ENCODE measurements at regions not wholly inside any gene's neighbourhood (a gene's known extent, or its start where the extent isn't known, plus 50 kb on each side); places are given as distances from the start of the nearest gene placed in this dataset.

DNA sequence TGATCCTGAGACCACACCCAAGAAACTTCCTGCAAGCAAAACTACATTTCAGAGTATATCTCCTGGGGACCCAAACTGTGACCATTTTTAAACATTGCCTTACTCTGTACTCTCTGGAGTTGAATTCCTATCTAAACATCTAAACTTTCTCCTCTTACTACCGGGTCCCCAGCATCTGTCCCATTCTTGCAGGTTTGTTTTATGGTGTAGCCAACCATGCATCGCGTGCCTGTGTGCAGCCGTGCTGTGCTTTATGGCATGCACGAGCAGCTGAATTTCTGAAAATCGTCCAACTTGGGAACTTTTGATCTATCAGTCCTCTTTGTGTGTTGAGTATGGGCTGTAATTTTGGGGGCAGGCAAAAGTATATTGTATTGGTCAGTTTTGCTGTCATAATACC lies 423.8 kb upstream of the DPP6 start:
- H3K4me3 ChIP-seq (ENCODE audit: low read depth, low read length): no peak overlapping the region
- TF ChIP-seq, protein P1, sequence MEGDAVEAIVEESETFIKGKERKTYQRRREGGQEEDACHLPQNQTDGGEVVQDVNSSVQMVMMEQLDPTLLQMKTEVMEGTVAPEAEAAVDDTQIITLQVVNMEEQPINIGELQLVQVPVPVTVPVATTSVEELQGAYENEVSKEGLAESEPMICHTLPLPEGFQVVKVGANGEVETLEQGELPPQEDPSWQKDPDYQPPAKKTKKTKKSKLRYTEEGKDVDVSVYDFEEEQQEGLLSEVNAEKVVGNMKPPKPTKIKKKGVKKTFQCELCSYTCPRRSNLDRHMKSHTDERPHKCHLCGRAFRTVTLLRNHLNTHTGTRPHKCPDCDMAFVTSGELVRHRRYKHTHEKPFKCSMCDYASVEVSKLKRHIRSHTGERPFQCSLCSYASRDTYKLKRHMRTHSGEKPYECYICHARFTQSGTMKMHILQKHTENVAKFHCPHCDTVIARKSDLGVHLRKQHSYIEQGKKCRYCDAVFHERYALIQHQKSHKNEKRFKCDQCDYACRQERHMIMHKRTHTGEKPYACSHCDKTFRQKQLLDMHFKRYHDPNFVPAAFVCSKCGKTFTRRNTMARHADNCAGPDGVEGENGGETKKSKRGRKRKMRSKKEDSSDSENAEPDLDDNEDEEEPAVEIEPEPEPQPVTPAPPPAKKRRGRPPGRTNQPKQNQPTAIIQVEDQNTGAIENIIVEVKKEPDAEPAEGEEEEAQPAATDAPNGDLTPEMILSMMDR (IDR thresholded peaks at IDR 0.05; ENCODE audit: insufficient read depth, low read depth, low read length, missing control alignments): no peak
- DNase-seq (ENCODE audit: low read depth): no peak

DNA sequence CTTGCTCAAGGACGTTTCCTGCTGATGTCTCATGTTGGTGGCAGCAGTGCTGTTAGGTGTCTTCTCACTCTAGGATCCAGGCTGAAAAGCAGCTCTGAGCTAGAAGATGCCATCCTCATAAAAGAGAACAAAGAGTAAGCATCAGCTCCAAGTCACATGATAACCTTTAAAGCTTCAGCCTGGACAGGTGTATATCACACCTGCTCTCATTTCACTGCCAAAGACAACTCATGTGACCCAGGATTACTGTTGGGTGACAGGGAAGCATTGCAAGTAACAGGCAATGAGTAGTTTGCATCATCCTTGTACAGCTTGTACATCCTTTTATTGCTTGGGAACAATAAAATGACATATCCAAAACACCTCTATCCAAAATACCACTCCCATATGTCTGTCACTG lies 423.4 kb upstream of the DPP6 start:
- no peak for DNase-seq (ENCODE audit: low read depth)
- TF ChIP-seq, protein P1 (IDR thresholded peaks at IDR 0.05; ENCODE audit: insufficient read depth, low read depth, low read length, missing control alignments): no peak
- H3K4me3 ChIP-seq (ENCODE audit: low read depth, low read length): no peak overlapping the region

DNA sequence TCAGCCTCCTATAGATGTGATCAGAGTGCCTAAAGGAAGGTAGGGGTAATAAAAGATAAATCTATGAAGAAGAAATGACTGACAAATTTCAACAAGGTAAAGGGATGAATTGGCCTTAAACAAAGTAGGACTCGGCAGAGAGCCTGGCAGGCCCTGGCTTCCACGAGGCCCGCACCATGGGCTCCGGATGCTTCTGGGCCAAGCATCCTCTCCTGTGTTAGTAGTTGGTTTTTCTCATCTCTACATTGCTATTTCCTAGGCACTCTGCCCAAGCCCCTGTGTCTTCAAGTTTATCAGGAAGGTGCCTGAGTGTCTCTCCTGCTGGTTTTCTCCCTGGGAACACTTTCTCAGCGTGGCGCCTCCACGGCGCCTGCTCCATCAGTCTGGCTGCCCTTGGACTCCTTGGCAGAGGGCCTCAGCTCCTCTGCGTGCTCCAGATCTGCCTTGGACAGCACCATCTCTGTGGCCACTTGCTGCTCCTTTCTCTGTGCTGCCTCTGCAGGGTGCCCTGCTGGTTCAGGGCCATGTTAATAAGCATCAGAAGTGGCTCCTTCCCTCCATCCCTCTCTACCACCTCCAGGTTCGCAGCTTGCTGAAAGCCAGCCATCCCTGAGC lies 413.3 kb upstream of the DPP6 start:
- TF ChIP-seq, protein P1 (IDR thresholded peaks at IDR 0.05; ENCODE audit: insufficient read depth, low read depth, low read length, missing control alignments): no peak
- no peak overlapping the region for H3K4me3 ChIP-seq (ENCODE audit: low read depth, low read length)
- DNase-seq (ENCODE audit: low read depth): no peak

DNA sequence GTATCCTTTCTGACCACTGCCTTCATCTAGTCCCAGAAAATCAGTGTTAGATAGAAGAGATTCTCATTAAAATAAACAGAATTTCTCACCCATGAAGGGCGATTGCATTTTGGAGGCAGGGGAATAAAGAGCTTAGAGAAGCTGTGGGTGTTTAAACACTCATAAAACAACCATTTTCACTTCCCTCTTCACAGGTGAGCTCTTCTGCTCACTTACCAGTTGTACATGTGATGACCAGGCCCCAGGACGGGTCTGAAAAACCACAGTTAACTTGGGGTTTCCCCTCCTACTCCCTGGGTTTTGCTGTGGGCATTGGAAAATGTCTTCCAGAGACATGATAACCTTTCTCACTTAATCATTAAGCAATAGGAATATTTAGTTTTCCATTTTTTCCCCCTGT lies 411.6 kb upstream of the DPP6 start:
- TF ChIP-seq, protein P1 (IDR thresholded peaks at IDR 0.05; ENCODE audit: insufficient read depth, low read depth, low read length, missing control alignments): no peak
- no peak overlapping the region for H3K4me3 ChIP-seq (ENCODE audit: low read depth, low read length)
- no peak for DNase-seq (ENCODE audit: low read depth)

DNA sequence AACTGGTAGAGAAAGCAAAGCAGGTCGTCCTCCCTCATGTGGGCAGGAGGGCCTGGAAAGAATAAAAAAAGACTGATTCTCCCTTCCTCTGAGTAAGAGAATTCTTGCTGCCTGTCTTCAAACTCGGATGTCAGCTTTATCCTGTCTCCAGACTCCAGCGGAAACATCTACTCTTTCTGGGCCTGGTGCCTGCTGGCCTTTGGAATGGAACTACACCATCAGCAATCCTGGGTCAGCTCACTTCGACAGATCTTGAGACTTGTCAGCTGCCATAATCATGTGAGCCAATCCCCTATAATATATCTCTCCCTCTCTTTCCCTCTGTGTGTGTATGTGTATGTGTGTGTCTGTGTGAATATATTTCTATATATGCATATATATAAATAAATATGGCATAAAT lies 411.0 kb upstream of the DPP6 start:
- TF ChIP-seq, protein P1 (IDR thresholded peaks at IDR 0.05; ENCODE audit: insufficient read depth, low read depth, low read length, missing control alignments): no peak

DNA sequence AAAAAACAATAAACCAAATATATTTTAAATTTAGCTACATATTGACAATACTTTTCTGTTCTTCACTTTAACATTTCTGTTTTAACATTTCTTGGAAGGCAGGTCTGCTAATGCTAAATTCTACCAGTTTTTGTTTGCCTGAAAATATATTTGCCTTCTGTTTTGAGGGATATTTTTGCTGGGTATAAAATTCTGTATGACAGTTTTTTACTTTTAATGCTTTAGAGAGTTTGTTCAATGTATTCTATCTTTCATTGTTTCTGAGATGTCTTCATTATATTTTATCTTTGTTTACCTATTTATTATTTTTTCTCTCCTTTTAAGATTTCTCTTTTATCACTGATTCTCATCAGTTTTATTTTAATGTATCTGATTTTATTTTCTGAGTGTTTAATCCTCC lies 409.2 kb upstream of the DPP6 start:
- no peak for DNase-seq (ENCODE audit: low read depth)
- no peak overlapping the region for H3K4me3 ChIP-seq (ENCODE audit: low read depth, low read length)
- TF ChIP-seq, protein P1 (IDR thresholded peaks at IDR 0.05; ENCODE audit: insufficient read depth, low read depth, low read length, missing control alignments): no peak

More for the DNA sequence above, 411.0 kb upstream of the DPP6 start:
- DNase-seq (ENCODE audit: low read depth): no peak
- H3K4me3 ChIP-seq (ENCODE audit: low read depth, low read length): no peak overlapping the region

DNA sequence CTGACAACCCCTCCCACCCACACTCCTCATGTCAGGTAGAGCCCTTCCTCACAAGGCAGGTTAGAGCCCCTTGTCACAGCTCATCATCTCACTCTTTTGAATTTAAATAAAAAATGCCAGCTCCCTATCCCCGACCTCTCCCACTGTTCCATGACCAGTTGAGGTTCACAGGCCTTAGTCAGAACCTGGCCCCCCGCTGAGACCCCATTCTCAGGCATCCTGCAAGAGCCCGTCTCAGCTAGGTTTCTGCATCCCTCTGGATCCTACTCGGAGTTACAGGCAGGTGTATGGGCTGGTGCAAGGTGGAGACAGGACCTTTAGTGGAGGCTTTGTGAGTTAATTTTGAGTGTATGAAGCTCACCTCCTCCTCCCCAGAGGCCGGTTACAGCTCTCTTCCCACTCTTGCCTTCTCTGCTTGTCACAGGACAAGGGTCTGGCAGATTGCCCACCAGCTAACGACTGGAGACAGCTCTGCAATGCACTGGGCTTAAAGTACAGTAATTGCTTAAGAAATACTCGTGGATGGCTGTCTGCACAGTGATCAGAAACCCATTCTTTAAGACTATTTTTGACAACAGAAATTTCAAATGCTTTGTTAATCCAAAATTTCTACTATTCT lies 394.9 kb upstream of the DPP6 start:
- TF ChIP-seq, protein P1 (IDR thresholded peaks at IDR 0.05; ENCODE audit: insufficient read depth, low read depth, low read length, missing control alignments): no peak

More for the DNA sequence above, 394.9 kb upstream of the DPP6 start:
- no peak overlapping the region for H3K4me3 ChIP-seq (ENCODE audit: low read depth, low read length)
- DNase-seq (ENCODE audit: low read depth): no peak

Measured in GM12865 (cell line).